ENCODE measurements at regions not wholly inside any gene's neighbourhood (a gene's known extent, or its start where the extent isn't known, plus 50 kb on each side); places are given as distances from the start of the nearest gene placed in this dataset.

GRCh38 chr1:229140119-229140396 is 130.9 kb upstream of the RAB4A start:
- TF ChIP-seq POLR2AphosphoS5 (IDR thresholded peaks at IDR 0.05) = no peak
- no peak for TF ChIP-seq TAF1 (IDR thresholded peaks at IDR 0.05; ENCODE audit: low read depth)
- no peak for TF ChIP-seq CTCF (IDR thresholded peaks at IDR 0.05; ENCODE audit: poor library complexity, severe bottlenecking)
- TF ChIP-seq EZH2 (IDR thresholded peaks at IDR 0.05; ENCODE audit: borderline replicate concordance, insufficient read depth, low read length, poor library complexity, severe bottlenecking) = no peak
